Upper lobe of left lung (tissue), 4 donors: ENCODE measurements at regions not wholly inside any gene's neighbourhood (a gene's known extent, or its start where the extent isn't known, plus 50 kb on each side); places are given as distances from the start of the nearest gene placed in this dataset.

Experiments
- CTCF ChIP-seq, 6 experiments: fragments of 450-650 bp in 4 of 6; fragments of 200-600 bp in 2 of 6; sonication (generic) in 2 of 6; IDR thresholded peaks; one replicate each; pipeline ENCODE4 v1.5.1; 2016 to 2019; ENCODE audit warnings: antibody characterized with exemption in 6 of 6
- POLR2AphosphoS5 ChIP-seq, 2 donors: sonication (generic); formaldehyde crosslinking; IDR thresholded peaks; one replicate each; pipeline ENCODE4 v1.5.1; 2017; ENCODE audit warnings: antibody characterized with exemption in 2 of 2

GRCh38 chr5:54379590-54379989, 69.2 kb upstream of the ARL15 start:
- TF ChIP-seq CTCF (IDR thresholded peaks at IDR 0.05), result no peak
- no peak for TF ChIP-seq POLR2AphosphoS5 (IDR thresholded peaks at IDR 0.05)
